Loucy (cell line): ENCODE measurements at regions not wholly inside any gene's neighbourhood (a gene's known extent, or its start where the extent isn't known, plus 50 kb on each side); places are given as distances from the start of the nearest gene placed in this dataset.

ENCODE experiments used
- H2AFZ ChIP-seq: fragments of 200-600 bp; sonication (generic); 2 replicates; pipeline ENCODE4 v1.6.0; 2016; ENCODE audit warnings: antibody characterized with exemption, mild to moderate bottlenecking, low read length, moderate library complexity
- H3F3A ChIP-seq: fragments of 200-600 bp; 2 replicates; pipeline ENCODE4 v1.6.0; 2016; ENCODE audit warnings: antibody characterized with exemption, low read depth, mild to moderate bottlenecking
- H3K27me3 ChIP-seq: fragments of 200-600 bp; sonication (generic); 2 replicates; pipeline ENCODE4 v1.6.1; 2014; ENCODE audit warnings: low read length, mild to moderate bottlenecking; ENCODE audit not compliant: insufficient read depth, poor library complexity, severe bottlenecking
- H3K36me3 ChIP-seq: fragments of 200-600 bp; sonication (generic); 2 replicates; pipeline ENCODE4 v1.6.1; 2016; ENCODE audit warnings: low read length; ENCODE audit not compliant: insufficient read depth
- H3K4me1 ChIP-seq: fragments of 200-600 bp; sonication (generic); 2 replicates; pipeline ENCODE4 v1.5.1; 2014; ENCODE audit warnings: low read length, mild to moderate bottlenecking; ENCODE audit not compliant: insufficient read depth, poor library complexity, severe bottlenecking
- H3K4me2 ChIP-seq: fragments of 200-600 bp; sonication (generic); 2 replicates; pipeline ENCODE4 v1.6.0; 2014; ENCODE audit warnings: antibody characterized with exemption, low read length, low read depth, mild to moderate bottlenecking; ENCODE audit not compliant: poor library complexity, severe bottlenecking
- H3K4me3 ChIP-seq: fragments of 200-600 bp; sonication (generic); 2 replicates; pipeline ENCODE4 v1.5.1; 2014; ENCODE audit warnings: low read length, mild to moderate bottlenecking, mixed read lengths; ENCODE audit not compliant: poor library complexity, severe bottlenecking
- H3K79me2 ChIP-seq: fragments of 200-600 bp; sonication (generic); 2 replicates; pipeline ENCODE4 v1.6.1; 2014; ENCODE audit warnings: low read length; ENCODE audit not compliant: insufficient read depth
- H3K9ac ChIP-seq: fragments of 200-600 bp; sonication (generic); 2 replicates; pipeline ENCODE4 v1.6.0; 2014; ENCODE audit warnings: mild to moderate bottlenecking, low read depth, low read length, moderate library complexity; ENCODE audit not compliant: poor library complexity, severe bottlenecking
- H3K9me2 ChIP-seq: fragments of 200-600 bp; sonication (generic); replicated peaks from 2 replicates; pipeline ENCODE4 v1.6.1; 2016; ENCODE audit warnings: low read depth, low read length, mixed read lengths
- H3K9me3 ChIP-seq: fragments of 200-600 bp; sonication (generic); 2 replicates; pipeline ENCODE4 v1.6.1; 2014; ENCODE audit warnings: mild to moderate bottlenecking, antibody characterized with exemption, low read length, low read depth; ENCODE audit not compliant: insufficient read depth
- H4K20me1 ChIP-seq: fragments of 200-600 bp; sonication (generic); 2 replicates; pipeline ENCODE4 v1.6.0; 2014; ENCODE audit warnings: antibody characterized with exemption, low read length, mild to moderate bottlenecking; ENCODE audit not compliant: insufficient read depth, poor library complexity, severe bottlenecking
- CTCF ChIP-seq: fragments of 200-600 bp; sonication (generic); conservative IDR thresholded peaks from 2 replicates; pipeline ENCODE4 v1.5.1; 2014; ENCODE audit warnings: mild to moderate bottlenecking, antibody characterized with exemption, low read length
- EZH2phosphoT487 ChIP-seq: fragments of 200-600 bp; IDR thresholded peaks from 2 replicates; pipeline ENCODE4 v1.6.1; 2018; ENCODE audit warnings: antibody characterized with exemption, mild to moderate bottlenecking, moderate library complexity, borderline replicate concordance

- Histone ChIP-seq H3K4me2 (no peak overlapping the region), H3K4me3 (no peak overlapping the region), H3K79me2 (no peaks in the 10 kb centered on the region), H3K4me1 (no peaks in the 10 kb centered on the region), H3K9ac (no peak overlapping the region), H3K9me2 (no peaks in the 10 kb centered on the region), H3K36me3 (no peaks in the 10 kb centered on the region), H2AFZ (no peak overlapping the region), H3F3A (no peaks in the 10 kb centered on the region), H4K20me1 (no peaks in the 10 kb centered on the region), H3K9me3 (no peaks in the 10 kb centered on the region), H3K27me3 (no peaks in the 10 kb centered on the region)
- TF ChIP-seq EZH2phosphoT487 (no peak), CTCF (no peak)
Observed at GRCh38 chr22:26892166-26893041, 235.0 kb downstream of the MIAT start.

- Histone ChIP-seq H3K4me1 (no peaks in the 10 kb centered on the region), H3K27me3 (no peaks in the 10 kb centered on the region), H3K9me3 (no peaks in the 10 kb centered on the region), H4K20me1 (no peaks in the 10 kb centered on the region), H3K4me3 (no peak overlapping the region), H3K79me2 (no peaks in the 10 kb centered on the region), H2AFZ (no peak overlapping the region), H3F3A (no peaks in the 10 kb centered on the region), H3K9me2 (no peaks in the 10 kb centered on the region), H3K36me3 (no peaks in the 10 kb centered on the region), H3K9ac (no peak overlapping the region), H3K4me2 (no peak overlapping the region)
- TF ChIP-seq EZH2phosphoT487 (no peak), CTCF (no peak)
Observed at GRCh38 chr22:26893173-26894110, 236.1 kb downstream of the MIAT start.

GRCh38 chr22:26894362-26894761 is 237.0 kb downstream of the MIAT start:
- Histone ChIP-seq H3K9me2 (no peaks in the 10 kb centered on the region), H3K4me1 (no peaks in the 10 kb centered on the region), H3K9ac (no peak overlapping the region), H4K20me1 (no peaks in the 10 kb centered on the region), H3K4me3 (no peak overlapping the region), H3F3A (no peaks in the 10 kb centered on the region), H3K27me3 (no peaks in the 10 kb centered on the region), H3K4me2 (no peak overlapping the region), H3K79me2 (no peaks in the 10 kb centered on the region), H2AFZ (no peak overlapping the region), H3K9me3 (no peaks in the 10 kb centered on the region), H3K36me3 (no peaks in the 10 kb centered on the region)
- no peak for TF ChIP-seq EZH2phosphoT487
- no peak for TF ChIP-seq CTCF
